ENCODE measurements at regions not wholly inside any gene's neighbourhood (a gene's known extent, or its start where the extent isn't known, plus 50 kb on each side); places are given as distances from the start of the nearest gene placed in this dataset.
"Not testable (repeated sequence)": the region's sequence is repeated elsewhere in the genome, so short reads cannot be mapped to it uniquely, and the experiment has no call there.

DNA sequence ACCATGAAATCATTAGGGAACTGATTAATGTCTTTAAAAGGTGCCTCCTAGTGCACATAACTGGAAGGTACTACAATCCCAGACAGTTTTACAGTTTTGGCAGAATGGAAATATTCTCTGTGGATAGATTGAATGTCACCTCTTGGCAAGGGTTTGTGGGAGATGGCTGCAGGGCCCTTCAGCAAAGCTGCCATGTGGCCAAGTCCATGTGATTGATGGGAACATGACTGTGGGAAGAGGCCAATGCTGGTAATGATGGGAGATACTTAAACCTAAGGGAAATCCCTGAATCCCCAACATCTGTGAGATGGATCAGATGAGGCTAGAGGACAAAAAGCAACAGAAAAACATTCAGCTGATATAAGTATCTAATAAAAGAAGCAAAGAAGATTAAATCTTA, 493.7 kb downstream of the MAGEE1 start:
- no peaks in the 10 kb centered on the region for H4K20me1 ChIP-seq (ENCODE audit: insufficient read depth, low read length)
- no peak overlapping the region for H3K27ac Mint-ChIP-seq (ENCODE audit: unreplicated experiment)
- H3K27me3 ChIP-seq (ENCODE audit: insufficient read depth, low read length): no peaks in the 10 kb centered on the region
- H3K36me3 Mint-ChIP-seq (ENCODE audit: low read depth, unreplicated experiment): no peaks in the 10 kb centered on the region
- H3K79me2 ChIP-seq (ENCODE audit: insufficient read depth, low read length): no peaks in the 10 kb centered on the region
- no peaks in the 10 kb centered on the region for H3K4me1 ChIP-seq (ENCODE audit: insufficient read depth, low read length)
- no peaks in the 10 kb centered on the region for H3K9me3 ChIP-seq (ENCODE audit: insufficient read depth, low read depth, low read length)
- DNase-seq (ENCODE audit: low read depth) (no peak), FAIRE-seq (peak; percentile 43)
- no peak overlapping the region for H3K27ac ChIP-seq (ENCODE audit: low read depth, low read length)
- H3K36me3 ChIP-seq (ENCODE audit: insufficient read depth, low read length): no peaks in the 10 kb centered on the region
- H3K4me3 Mint-ChIP-seq (ENCODE audit: unreplicated experiment): no peak overlapping the region
- H2AFZ ChIP-seq (ENCODE audit: low read depth, low read length): no peak overlapping the region
- H3K9ac ChIP-seq (ENCODE audit: low read length): no peak overlapping the region
- H3K4me2 ChIP-seq (ENCODE audit: low read length): no peak overlapping the region
- TF ChIP-seq, protein P1, sequence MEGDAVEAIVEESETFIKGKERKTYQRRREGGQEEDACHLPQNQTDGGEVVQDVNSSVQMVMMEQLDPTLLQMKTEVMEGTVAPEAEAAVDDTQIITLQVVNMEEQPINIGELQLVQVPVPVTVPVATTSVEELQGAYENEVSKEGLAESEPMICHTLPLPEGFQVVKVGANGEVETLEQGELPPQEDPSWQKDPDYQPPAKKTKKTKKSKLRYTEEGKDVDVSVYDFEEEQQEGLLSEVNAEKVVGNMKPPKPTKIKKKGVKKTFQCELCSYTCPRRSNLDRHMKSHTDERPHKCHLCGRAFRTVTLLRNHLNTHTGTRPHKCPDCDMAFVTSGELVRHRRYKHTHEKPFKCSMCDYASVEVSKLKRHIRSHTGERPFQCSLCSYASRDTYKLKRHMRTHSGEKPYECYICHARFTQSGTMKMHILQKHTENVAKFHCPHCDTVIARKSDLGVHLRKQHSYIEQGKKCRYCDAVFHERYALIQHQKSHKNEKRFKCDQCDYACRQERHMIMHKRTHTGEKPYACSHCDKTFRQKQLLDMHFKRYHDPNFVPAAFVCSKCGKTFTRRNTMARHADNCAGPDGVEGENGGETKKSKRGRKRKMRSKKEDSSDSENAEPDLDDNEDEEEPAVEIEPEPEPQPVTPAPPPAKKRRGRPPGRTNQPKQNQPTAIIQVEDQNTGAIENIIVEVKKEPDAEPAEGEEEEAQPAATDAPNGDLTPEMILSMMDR (IDR thresholded peaks at IDR 0.05; ENCODE audit: insufficient read depth, low read depth, low read length): no peak
- no peak for TF ChIP-seq EZH2 (IDR thresholded peaks at IDR 0.05; ENCODE audit: insufficient read depth, low read length)
- H3K4me3 ChIP-seq (ENCODE audit: insufficient read depth, low read depth, low read length): no peak overlapping the region
- peaks cover 2% of the 10 kb centered on the region for H3K9me3 Mint-ChIP-seq (ENCODE audit: unreplicated experiment)
- no peaks in the 10 kb centered on the region for H3K27me3 Mint-ChIP-seq (ENCODE audit: low read depth, unreplicated experiment)
- H3K4me1 Mint-ChIP-seq (ENCODE audit: low read depth, unreplicated experiment): no peaks in the 10 kb centered on the region

DNA sequence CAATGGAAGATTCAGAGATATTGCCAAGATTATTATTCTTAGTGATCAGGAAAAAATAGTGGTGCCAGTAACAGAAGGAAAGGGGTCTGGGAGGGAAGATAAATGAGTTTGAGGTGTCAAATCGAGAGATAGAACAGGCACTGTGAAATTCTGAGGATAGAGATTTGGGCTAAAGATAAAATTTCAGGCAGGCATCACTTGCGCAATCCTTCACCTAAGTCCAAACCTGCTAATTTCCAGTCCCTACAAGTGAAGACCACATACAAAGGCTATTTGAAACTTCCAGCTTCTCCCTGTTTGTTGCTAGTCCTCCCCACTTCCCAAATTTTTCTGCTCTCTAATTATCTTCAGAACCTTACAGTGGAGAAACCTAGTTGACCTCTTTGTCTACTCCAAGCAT, 494.6 kb downstream of the MAGEE1 start:
- no peak for DNase-seq (ENCODE audit: low read depth)
- Histone ChIP-seq H3K4me3 (ENCODE audit: insufficient read depth, low read depth, low read length) (no peak overlapping the region), H3K4me1 (ENCODE audit: insufficient read depth, low read length) (no peaks in the 10 kb centered on the region), H3K4me2 (ENCODE audit: low read length) (no peak overlapping the region), H3K9me3 (ENCODE audit: insufficient read depth, low read depth, low read length) (no peaks in the 10 kb centered on the region), H2AFZ (ENCODE audit: low read depth, low read length) (no peak overlapping the region), H3K27ac (ENCODE audit: low read depth, low read length) (no peak overlapping the region), H3K27me3 (ENCODE audit: insufficient read depth, low read length) (no peaks in the 10 kb centered on the region), H3K79me2 (ENCODE audit: insufficient read depth, low read length) (no peaks in the 10 kb centered on the region), H3K9ac (ENCODE audit: low read length) (no peak overlapping the region), H4K20me1 (ENCODE audit: insufficient read depth, low read length) (no peaks in the 10 kb centered on the region), H3K36me3 (ENCODE audit: insufficient read depth, low read length) (no peaks in the 10 kb centered on the region)
- Mint-ChIP-seq H3K27ac (ENCODE audit: unreplicated experiment) (no peak overlapping the region), H3K27me3 (ENCODE audit: low read depth, unreplicated experiment) (no peaks in the 10 kb centered on the region), H3K9me3 (ENCODE audit: unreplicated experiment) (peaks cover 2% of the 10 kb centered on the region), H3K4me3 (ENCODE audit: unreplicated experiment) (no peak overlapping the region), H3K36me3 (ENCODE audit: low read depth, unreplicated experiment) (no peaks in the 10 kb centered on the region), H3K4me1 (ENCODE audit: low read depth, unreplicated experiment) (no peaks in the 10 kb centered on the region)
- peak; percentile 50 for FAIRE-seq
- TF ChIP-seq, protein P1 (IDR thresholded peaks at IDR 0.05; ENCODE audit: insufficient read depth, low read depth, low read length): no peak
- no peak for TF ChIP-seq EZH2 (IDR thresholded peaks at IDR 0.05; ENCODE audit: insufficient read depth, low read length)

DNA sequence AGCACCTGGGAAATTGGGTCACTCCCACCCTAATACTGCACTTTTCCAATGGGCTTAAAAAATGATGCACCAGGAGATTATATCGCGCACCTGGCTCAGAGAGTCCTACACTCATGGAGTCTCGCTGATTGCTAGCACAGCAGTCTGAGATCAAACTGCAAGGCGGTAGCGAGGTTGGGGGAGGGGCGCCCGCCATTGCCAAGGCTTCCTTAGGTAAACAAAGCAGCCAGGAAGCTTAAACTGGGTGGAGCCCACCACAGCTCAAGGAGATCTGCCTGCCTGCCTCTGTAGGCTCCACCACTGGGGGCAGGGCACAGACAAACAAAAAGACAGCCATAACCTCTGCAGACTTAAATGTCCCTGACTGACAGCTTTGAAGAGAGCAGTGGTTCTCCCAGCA, 497.1 kb downstream of the MAGEE1 start:
- not testable (repeated sequence) for FAIRE-seq; H3K4me1 Mint-ChIP-seq (ENCODE audit: low read depth, unreplicated experiment); H3K79me2 ChIP-seq (ENCODE audit: insufficient read depth, low read length)

More for the DNA sequence above, 497.1 kb downstream of the MAGEE1 start:
- not testable (repeated sequence) for H3K9me3 Mint-ChIP-seq (ENCODE audit: unreplicated experiment); H3K4me2 ChIP-seq (ENCODE audit: low read length); H3K9ac ChIP-seq (ENCODE audit: low read length); H2AFZ ChIP-seq (ENCODE audit: low read depth, low read length); H3K27me3 Mint-ChIP-seq (ENCODE audit: low read depth, unreplicated experiment); H3K27ac Mint-ChIP-seq (ENCODE audit: unreplicated experiment); H3K9me3 ChIP-seq (ENCODE audit: insufficient read depth, low read depth, low read length); H3K36me3 ChIP-seq (ENCODE audit: insufficient read depth, low read length); H4K20me1 ChIP-seq (ENCODE audit: insufficient read depth, low read length); H3K27me3 ChIP-seq (ENCODE audit: insufficient read depth, low read length); H3K27ac ChIP-seq (ENCODE audit: low read depth, low read length); H3K4me1 ChIP-seq (ENCODE audit: insufficient read depth, low read length); DNase-seq (ENCODE audit: low read depth); H3K4me3 Mint-ChIP-seq (ENCODE audit: unreplicated experiment); H3K4me3 ChIP-seq (ENCODE audit: insufficient read depth, low read depth, low read length); H3K36me3 Mint-ChIP-seq (ENCODE audit: low read depth, unreplicated experiment)
